ENCODE measurements at regions not wholly inside any gene's neighbourhood (a gene's known extent, or its start where the extent isn't known, plus 50 kb on each side); places are given as distances from the start of the nearest gene placed in this dataset.

GRCh38 chr3:21902956-21903355, 151.9 kb upstream of the ZNF385D start:
- no peak for TF ChIP-seq EZH2 (IDR thresholded peaks at IDR 0.05)
- no peak for TF ChIP-seq POLR2AphosphoS5 (IDR thresholded peaks at IDR 0.05; ENCODE audit: borderline replicate concordance, low read depth, low read length)

Measured in SK-N-MC (cell line).